ENCODE measurements at regions not wholly inside any gene's neighbourhood (a gene's known extent, or its start where the extent isn't known, plus 50 kb on each side); places are given as distances from the start of the nearest gene placed in this dataset.

DNA sequence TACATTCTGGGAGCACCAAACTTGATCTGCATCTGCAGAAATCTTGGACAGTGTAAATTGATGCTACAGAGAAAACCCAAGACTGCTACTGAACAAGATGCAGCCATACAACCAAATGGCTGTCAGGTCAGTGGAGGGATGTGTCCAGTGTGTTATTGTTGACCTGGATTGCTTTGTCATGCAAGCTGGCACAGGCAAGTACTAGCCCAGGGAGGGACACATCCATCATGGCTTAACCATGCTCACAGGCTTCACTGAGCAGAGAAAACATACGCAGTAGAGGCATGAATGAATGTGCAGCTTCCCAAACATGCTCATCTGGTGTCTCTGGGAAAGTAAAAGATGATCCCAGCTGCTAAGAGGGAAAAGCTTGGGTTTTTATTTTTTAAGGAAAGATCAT lies 93.6 kb downstream of the MTNR1B start:
- TF ChIP-seq, protein P1, sequence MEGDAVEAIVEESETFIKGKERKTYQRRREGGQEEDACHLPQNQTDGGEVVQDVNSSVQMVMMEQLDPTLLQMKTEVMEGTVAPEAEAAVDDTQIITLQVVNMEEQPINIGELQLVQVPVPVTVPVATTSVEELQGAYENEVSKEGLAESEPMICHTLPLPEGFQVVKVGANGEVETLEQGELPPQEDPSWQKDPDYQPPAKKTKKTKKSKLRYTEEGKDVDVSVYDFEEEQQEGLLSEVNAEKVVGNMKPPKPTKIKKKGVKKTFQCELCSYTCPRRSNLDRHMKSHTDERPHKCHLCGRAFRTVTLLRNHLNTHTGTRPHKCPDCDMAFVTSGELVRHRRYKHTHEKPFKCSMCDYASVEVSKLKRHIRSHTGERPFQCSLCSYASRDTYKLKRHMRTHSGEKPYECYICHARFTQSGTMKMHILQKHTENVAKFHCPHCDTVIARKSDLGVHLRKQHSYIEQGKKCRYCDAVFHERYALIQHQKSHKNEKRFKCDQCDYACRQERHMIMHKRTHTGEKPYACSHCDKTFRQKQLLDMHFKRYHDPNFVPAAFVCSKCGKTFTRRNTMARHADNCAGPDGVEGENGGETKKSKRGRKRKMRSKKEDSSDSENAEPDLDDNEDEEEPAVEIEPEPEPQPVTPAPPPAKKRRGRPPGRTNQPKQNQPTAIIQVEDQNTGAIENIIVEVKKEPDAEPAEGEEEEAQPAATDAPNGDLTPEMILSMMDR (IDR thresholded peaks at IDR 0.05) = no peak
- TF ChIP-seq POLR2A (IDR thresholded peaks at IDR 0.05) = no peak
